MG63 (cell line): ENCODE measurements at regions not wholly inside any gene's neighbourhood (a gene's known extent, or its start where the extent isn't known, plus 50 kb on each side); places are given as distances from the start of the nearest gene placed in this dataset.

Experiments used
- DNase-seq: peaks from one replicate; pipeline ENCODE4 v3.0.0-alpha.2; 2020
- H3K27me3 ChIP-seq: fragments of 250-450 bp; sonication (Bioruptor Pico); 2 replicates; pipeline ENCODE4 v1.5.1; 2020; ENCODE audit warnings: mild to moderate bottlenecking, moderate library complexity
- H3K36me3 ChIP-seq: fragments of 250-450 bp; sonication (Bioruptor Pico); 2 replicates; pipeline ENCODE4 v1.5.1; 2020; ENCODE audit warnings: mild to moderate bottlenecking, moderate library complexity
- H3K4me3 ChIP-seq: fragments of 250-450 bp; sonication (Bioruptor Pico); 2 replicates; pipeline ENCODE4 v1.5.1; 2020; ENCODE audit warnings: mild to moderate bottlenecking, moderate library complexity
- H3K9me3 ChIP-seq: fragments of 250-450 bp; sonication (Bioruptor Pico); 2 replicates; pipeline ENCODE4 v1.5.1; 2020; ENCODE audit warnings: mild to moderate bottlenecking, moderate library complexity

- no peak for DNase-seq
- H3K27me3 ChIP-seq, result no peaks in the 10 kb centered on the region
- H3K36me3 ChIP-seq, result no peaks in the 10 kb centered on the region
- H3K9me3 ChIP-seq, result no peaks in the 10 kb centered on the region
- H3K4me3 ChIP-seq, result no peak overlapping the region
Measured at GRCh38 chr14:98512501-98513251, 759.3 kb downstream of the BCL11B start.

- no peak for DNase-seq
- H3K4me3 ChIP-seq, result no peak overlapping the region
- no peaks in the 10 kb centered on the region for H3K36me3 ChIP-seq
- H3K9me3 ChIP-seq, result no peaks in the 10 kb centered on the region
- H3K27me3 ChIP-seq, result no peaks in the 10 kb centered on the region
Measured at GRCh38 chr14:98513558-98513957, 758.4 kb downstream of the BCL11B start.

- Histone ChIP-seq H3K27me3 (no peaks in the 10 kb centered on the region), H3K4me3 (no peak overlapping the region), H3K9me3 (no peaks in the 10 kb centered on the region), H3K36me3 (no peaks in the 10 kb centered on the region)
- no peak for DNase-seq
Measured at GRCh38 chr14:98514016-98514415, 758.0 kb downstream of the BCL11B start.

GRCh38 chr14:98536256-98536655, 735.7 kb downstream of the BCL11B start:
- no peaks in the 10 kb centered on the region for H3K36me3 ChIP-seq
- DNase-seq, result no peak
- H3K9me3 ChIP-seq, result no peaks in the 10 kb centered on the region
- H3K4me3 ChIP-seq, result no peak overlapping the region
- no peaks in the 10 kb centered on the region for H3K27me3 ChIP-seq

DNA sequence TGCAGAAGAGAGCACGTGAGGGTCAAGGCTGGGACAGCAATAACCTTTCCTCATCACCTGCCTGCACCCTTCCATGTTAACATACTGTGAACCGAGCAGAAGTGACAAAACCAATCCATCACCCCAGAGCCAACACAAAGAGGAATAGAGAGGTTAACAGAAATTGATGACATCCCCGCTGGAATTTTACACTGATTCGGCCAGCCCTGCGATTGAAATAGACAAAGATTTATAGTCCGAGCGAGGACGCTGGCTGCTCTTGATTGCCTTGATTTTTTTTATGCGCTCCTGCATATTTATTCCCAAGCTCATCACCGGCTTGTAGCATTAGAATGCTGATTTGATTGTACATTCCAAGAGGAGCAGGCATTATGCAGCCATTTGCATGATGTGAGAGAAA, 729.7 kb downstream of the BCL11B start:
- Histone ChIP-seq H3K4me3 (no peak overlapping the region), H3K36me3 (no peaks in the 10 kb centered on the region), H3K27me3 (no peaks in the 10 kb centered on the region), H3K9me3 (no peaks in the 10 kb centered on the region)
- DNase-seq, result no peak

GRCh38 chr14:98543074-98543473, 728.9 kb downstream of the BCL11B start:
- DNase-seq, result no peak
- Histone ChIP-seq H3K36me3 (no peaks in the 10 kb centered on the region), H3K9me3 (no peaks in the 10 kb centered on the region), H3K4me3 (no peak overlapping the region), H3K27me3 (no peaks in the 10 kb centered on the region)

- no peaks in the 10 kb centered on the region for H3K36me3 ChIP-seq
- H3K9me3 ChIP-seq, result no peaks in the 10 kb centered on the region
- H3K27me3 ChIP-seq, result no peaks in the 10 kb centered on the region
- no peak overlapping the region for H3K4me3 ChIP-seq
- no peak for DNase-seq
Measured at GRCh38 chr14:98544174-98544573, 727.8 kb downstream of the BCL11B start.

- Histone ChIP-seq H3K4me3 (no peak overlapping the region), H3K27me3 (no peaks in the 10 kb centered on the region), H3K9me3 (no peaks in the 10 kb centered on the region), H3K36me3 (no peaks in the 10 kb centered on the region)
- no peak for DNase-seq
Measured at GRCh38 chr14:98545181-98545580, 726.8 kb downstream of the BCL11B start.

GRCh38 chr14:98548071-98548686, 723.8 kb downstream of the BCL11B start:
- no peak for DNase-seq
- no peaks in the 10 kb centered on the region for H3K27me3 ChIP-seq
- no peaks in the 10 kb centered on the region for H3K36me3 ChIP-seq
- no peak overlapping the region for H3K4me3 ChIP-seq
- no peaks in the 10 kb centered on the region for H3K9me3 ChIP-seq

DNA sequence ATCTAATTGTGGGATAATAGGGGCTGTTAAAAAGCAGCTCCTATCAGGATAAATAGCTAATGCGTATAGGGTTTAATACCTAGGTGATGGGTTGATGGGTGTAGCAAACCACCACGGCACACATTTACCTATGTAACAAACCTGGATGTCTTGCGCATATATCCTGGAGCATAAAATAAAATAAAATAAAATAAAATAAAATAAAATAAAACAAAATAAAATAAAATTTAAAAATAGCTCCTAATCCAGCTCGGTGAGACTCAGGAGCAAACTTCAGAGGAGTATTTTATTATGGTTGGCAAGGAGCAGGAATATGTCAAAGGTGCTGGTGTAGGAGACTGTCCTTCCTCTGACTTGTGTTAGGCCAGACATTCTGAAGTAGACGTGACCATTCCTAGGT, 721.0 kb downstream of the BCL11B start:
- H3K27me3 ChIP-seq, result no peaks in the 10 kb centered on the region
- no peaks in the 10 kb centered on the region for H3K36me3 ChIP-seq
- H3K4me3 ChIP-seq, result no peak overlapping the region
- no peak for DNase-seq
- no peaks in the 10 kb centered on the region for H3K9me3 ChIP-seq

DNA sequence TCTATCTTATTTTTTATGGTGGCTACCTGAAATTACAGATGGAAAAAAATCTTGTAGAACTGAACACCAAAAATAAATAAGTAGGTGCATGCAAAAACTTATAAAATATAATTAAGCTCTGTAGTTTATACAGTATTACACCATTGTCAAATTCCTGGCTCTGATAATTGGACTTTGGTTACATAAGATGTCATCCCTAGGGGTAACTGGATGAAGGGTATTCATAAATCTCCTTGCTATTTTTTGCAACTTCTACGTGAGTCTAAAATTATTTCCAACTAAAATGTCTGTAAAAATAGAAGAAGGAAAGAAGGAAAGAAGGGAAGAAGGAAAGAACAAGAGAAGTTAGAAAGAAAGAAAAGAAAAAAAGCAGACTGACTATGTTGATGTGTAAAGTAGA, 716.6 kb downstream of the BCL11B start:
- H3K27me3 ChIP-seq, result no peaks in the 10 kb centered on the region
- no peaks in the 10 kb centered on the region for H3K9me3 ChIP-seq
- H3K4me3 ChIP-seq, result no peak overlapping the region
- no peak for DNase-seq
- no peaks in the 10 kb centered on the region for H3K36me3 ChIP-seq

GRCh38 chr14:98564006-98564405, 708.0 kb downstream of the BCL11B start:
- Histone ChIP-seq H3K4me3 (no peak overlapping the region), H3K36me3 (no peaks in the 10 kb centered on the region), H3K9me3 (no peaks in the 10 kb centered on the region), H3K27me3 (no peaks in the 10 kb centered on the region)
- no peak for DNase-seq

DNA sequence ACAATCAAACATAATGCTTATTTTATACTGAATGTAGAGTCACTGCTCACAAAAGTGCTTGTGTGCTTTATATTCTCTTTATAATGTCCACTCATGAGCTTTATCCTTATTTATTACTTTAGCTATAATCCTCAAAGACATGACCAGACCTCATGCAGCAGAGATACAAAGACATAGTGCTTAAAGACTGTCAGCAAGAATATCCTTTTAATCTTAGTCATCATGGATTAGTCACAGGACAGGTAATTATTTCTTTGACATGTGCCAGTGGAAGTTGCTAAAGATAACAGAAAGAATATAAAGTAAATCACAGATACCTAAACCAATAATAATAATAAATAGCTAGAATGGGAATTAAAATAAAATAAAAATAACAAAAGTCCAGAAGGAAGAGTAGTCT, 707.5 kb downstream of the BCL11B start:
- Histone ChIP-seq H3K36me3 (no peaks in the 10 kb centered on the region), H3K4me3 (no peak overlapping the region), H3K27me3 (no peaks in the 10 kb centered on the region), H3K9me3 (no peaks in the 10 kb centered on the region)
- no peak for DNase-seq

- Histone ChIP-seq H3K4me3 (no peak overlapping the region), H3K36me3 (no peaks in the 10 kb centered on the region), H3K9me3 (no peaks in the 10 kb centered on the region), H3K27me3 (no peaks in the 10 kb centered on the region)
- DNase-seq, result no peak
Measured at GRCh38 chr14:98571104-98571503, 700.9 kb downstream of the BCL11B start.

GRCh38 chr14:98573082-98573481, 698.9 kb downstream of the BCL11B start:
- no peaks in the 10 kb centered on the region for H3K36me3 ChIP-seq
- no peaks in the 10 kb centered on the region for H3K27me3 ChIP-seq
- no peaks in the 10 kb centered on the region for H3K9me3 ChIP-seq
- DNase-seq, result no peak
- H3K4me3 ChIP-seq, result no peak overlapping the region

DNA sequence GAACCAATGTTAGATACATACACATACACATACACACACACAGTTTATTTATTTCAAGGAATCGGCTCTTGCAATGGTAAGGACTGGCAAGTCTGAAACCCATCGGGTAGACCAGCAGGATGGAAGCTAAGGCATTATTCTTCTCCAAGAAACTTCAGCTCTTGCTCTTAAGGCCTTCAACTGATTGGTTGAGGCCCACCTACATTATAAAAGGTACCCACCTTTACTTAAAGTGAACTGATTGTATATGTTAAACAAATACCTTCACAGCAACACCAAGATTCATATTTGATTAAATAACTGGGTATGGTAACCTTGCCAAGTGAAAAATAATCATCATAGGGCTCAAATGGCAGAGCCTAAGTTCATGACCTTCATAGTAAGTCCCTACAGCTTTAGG, 695.5 kb downstream of the BCL11B start:
- no peaks in the 10 kb centered on the region for H3K27me3 ChIP-seq
- H3K36me3 ChIP-seq, result no peaks in the 10 kb centered on the region
- no peak for DNase-seq
- H3K9me3 ChIP-seq, result no peaks in the 10 kb centered on the region
- no peak overlapping the region for H3K4me3 ChIP-seq

- H3K4me3 ChIP-seq, result no peak overlapping the region
- no peaks in the 10 kb centered on the region for H3K9me3 ChIP-seq
- no peaks in the 10 kb centered on the region for H3K36me3 ChIP-seq
- DNase-seq, result no peak
- H3K27me3 ChIP-seq, result no peaks in the 10 kb centered on the region
Measured at GRCh38 chr14:98578204-98578603, 693.8 kb downstream of the BCL11B start.

DNA sequence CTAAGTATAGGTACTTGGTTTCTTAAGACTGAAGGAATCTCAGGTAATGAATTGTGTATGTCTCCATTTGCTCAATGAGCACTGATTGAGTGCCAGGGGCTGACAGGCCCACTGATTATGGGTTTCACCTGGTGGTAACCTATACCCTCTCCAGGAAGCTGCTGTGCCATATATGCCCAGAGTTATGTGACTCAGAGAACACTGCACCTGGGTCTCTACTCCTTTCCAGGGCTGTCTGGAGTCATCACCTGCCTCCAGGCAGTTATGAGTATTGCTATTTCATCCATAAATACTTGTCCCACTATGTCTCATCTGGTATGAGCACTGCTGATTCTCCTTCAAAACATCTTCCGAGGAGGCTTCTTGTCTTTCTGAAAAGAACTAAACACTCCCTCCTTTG, 692.9 kb downstream of the BCL11B start:
- Histone ChIP-seq H3K9me3 (no peaks in the 10 kb centered on the region), H3K4me3 (no peak overlapping the region), H3K36me3 (no peaks in the 10 kb centered on the region), H3K27me3 (no peaks in the 10 kb centered on the region)
- DNase-seq, result no peak
